Body of pancreas (tissue), 4 donors: ENCODE measurements at regions not wholly inside any gene's neighbourhood (a gene's known extent, or its start where the extent isn't known, plus 50 kb on each side); places are given as distances from the start of the nearest gene placed in this dataset.

Source experiments
- ATAC-seq: fragments of 150-250 bp; one replicate; pipeline ENCODE4 v1.9.1; 2016
- DNase-seq, 4 donors: peaks; one replicate each; pipeline ENCODE4 v3.0.0-alpha.2; 2019
- H3K27ac ChIP-seq, 4 donors: fragments of 200-600 bp; sonication (generic); 1 replicate in 3 of 4; 2 replicates in 1 of 4; pipeline versions ENCODE4 v1.5.1 to v1.6.1; 2016 to 2019; ENCODE audit warnings: mild to moderate bottlenecking in 1 of 4, mixed read lengths in 1 of 4, moderate library complexity in 1 of 4
- H3K27me3 ChIP-seq, 2 donors: fragments of 200-600 bp; sonication (generic); one replicate each; pipeline ENCODE4 v1.6.0; 2016; ENCODE audit warnings: mild to moderate bottlenecking in 1 of 2
- H3K36me3 ChIP-seq, 2 donors: fragments of 200-600 bp; sonication (generic); replicated peaks in 1 of 2; 2 replicates each; pipeline ENCODE4 v1.5.1; 2016; ENCODE audit warnings: low read depth in 2 of 2; ENCODE audit not compliant: insufficient read depth in 1 of 2
- H3K4me1 ChIP-seq: fragments of 200-600 bp; sonication (generic); one replicate; pipeline ENCODE4 v1.6.0; 2016
- H3K4me3 ChIP-seq, 2 donors: fragments of 200-600 bp; sonication (generic); 1 replicate in 1 of 2; 2 replicates in 1 of 2; pipeline ENCODE4 v1.5.1; 2016 to 2019
- H3K9me3 ChIP-seq, 3 donors: fragments of 200-600 bp; sonication (generic); 1 replicate in 2 of 3; 2 replicates in 1 of 3; pipeline ENCODE4 v1.5.1; 2016
- POLR2A ChIP-seq, 3 donors: fragments of 450-650 bp; IDR thresholded peaks; one replicate each; pipeline ENCODE4 v1.6.1; 2016; ENCODE audit warnings: antibody characterized with exemption in 3 of 3, mild to moderate bottlenecking in 2 of 3
- WGBS, 2 donors: methylation state at CpG; one replicate each; pipeline ENCODE4 v1.1.5; 2017; 5-methylcytosine and 5-hydroxymethylcytosine counted together
- intact Hi-C: fragments of 100-400 bp; cut with DNase I; formaldehyde crosslinking; loops from one replicate; pipeline ENCODE4 v1.15.1; 2023
- TF ChIP-seq, protein P1 (sequence below), 7 experiments: fragments of 450-650 bp in 4 of 7; fragments of 200-600 bp in 3 of 7; sonication (generic) in 3 of 7; IDR thresholded peaks; one replicate each; pipeline ENCODE4 v1.5.1; 2016 to 2019; ENCODE audit warnings: antibody characterized with exemption in 7 of 7

DNA sequence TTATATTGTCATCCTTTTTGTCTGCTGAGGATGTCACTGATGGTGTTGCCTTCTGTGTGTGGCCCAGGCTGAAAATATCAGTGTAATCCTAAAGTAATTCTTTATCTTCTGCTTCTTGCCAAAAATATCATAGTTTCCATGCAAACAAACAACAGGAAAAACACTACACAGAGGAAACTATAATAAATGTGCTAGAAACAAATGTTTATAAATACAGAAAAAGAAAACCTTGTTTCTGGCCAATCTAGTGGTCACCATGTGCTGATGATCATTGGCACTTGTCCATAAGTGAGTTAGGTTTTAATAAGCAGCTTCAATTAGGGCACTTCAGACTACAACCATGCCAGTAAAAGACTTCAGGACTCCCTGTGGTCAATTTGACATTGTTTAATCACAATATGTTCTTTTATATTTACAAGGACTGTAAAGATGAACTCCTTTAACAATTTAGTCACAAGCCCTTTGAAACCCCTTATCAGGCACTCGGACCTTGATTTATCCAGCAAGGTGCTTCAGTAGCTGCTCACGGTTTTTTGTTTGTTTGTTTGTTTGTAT, 124.8 kb downstream of the TMTC3 start:
- ATAC-seq, result no peak
- WGBS, 2 donors, result 56 to 64% methylated on average over 2 of the region's 2 CpGs
- Histone ChIP-seq H3K27ac (no peak overlapping the region), H3K9me3 (no peaks in the 10 kb centered on the region), H3K36me3 (no peaks in the 10 kb centered on the region), H3K4me3 (no peak overlapping the region), H3K27me3 (no peaks in the 10 kb centered on the region), H3K4me1 (no peaks in the 10 kb centered on the region)
- TF ChIP-seq, protein P1, sequence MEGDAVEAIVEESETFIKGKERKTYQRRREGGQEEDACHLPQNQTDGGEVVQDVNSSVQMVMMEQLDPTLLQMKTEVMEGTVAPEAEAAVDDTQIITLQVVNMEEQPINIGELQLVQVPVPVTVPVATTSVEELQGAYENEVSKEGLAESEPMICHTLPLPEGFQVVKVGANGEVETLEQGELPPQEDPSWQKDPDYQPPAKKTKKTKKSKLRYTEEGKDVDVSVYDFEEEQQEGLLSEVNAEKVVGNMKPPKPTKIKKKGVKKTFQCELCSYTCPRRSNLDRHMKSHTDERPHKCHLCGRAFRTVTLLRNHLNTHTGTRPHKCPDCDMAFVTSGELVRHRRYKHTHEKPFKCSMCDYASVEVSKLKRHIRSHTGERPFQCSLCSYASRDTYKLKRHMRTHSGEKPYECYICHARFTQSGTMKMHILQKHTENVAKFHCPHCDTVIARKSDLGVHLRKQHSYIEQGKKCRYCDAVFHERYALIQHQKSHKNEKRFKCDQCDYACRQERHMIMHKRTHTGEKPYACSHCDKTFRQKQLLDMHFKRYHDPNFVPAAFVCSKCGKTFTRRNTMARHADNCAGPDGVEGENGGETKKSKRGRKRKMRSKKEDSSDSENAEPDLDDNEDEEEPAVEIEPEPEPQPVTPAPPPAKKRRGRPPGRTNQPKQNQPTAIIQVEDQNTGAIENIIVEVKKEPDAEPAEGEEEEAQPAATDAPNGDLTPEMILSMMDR (IDR thresholded peaks at IDR 0.05), result no peak
- no peak for TF ChIP-seq POLR2A (IDR thresholded peaks at IDR 0.05)
- DNase-seq, result no peak
- intact Hi-C loops, result no loop called here

DNA sequence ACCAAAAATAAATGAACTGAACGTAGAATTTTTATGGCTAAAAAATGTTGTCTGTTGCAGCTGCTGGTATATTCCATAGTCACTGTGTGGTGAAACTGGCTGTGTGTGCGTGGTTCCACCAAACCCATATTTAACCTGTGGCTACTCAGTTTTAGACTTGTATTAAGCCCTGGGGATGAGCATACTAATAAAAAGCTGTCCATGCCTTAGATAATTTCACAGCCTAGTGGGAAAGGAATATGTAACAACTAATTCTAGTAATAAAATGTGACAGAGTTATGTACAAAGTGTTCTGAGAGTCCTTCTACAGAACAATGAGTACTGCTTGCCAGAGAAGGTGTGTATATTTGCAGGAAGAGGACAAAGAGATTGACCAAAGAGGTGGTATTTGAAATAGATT, 125.5 kb downstream of the TMTC3 start:
- H3K4me3 ChIP-seq, result no peak overlapping the region
- intact Hi-C loops, result no loop called here
- no peaks in the 10 kb centered on the region for H3K9me3 ChIP-seq
- no peak overlapping the region for H3K27ac ChIP-seq
- no peaks in the 10 kb centered on the region for H3K36me3 ChIP-seq
- no peaks in the 10 kb centered on the region for H3K27me3 ChIP-seq
- no peak for ATAC-seq
- no peak for DNase-seq
- TF ChIP-seq, protein P1 (IDR thresholded peaks at IDR 0.05), result no peak
- no peak for TF ChIP-seq POLR2A (IDR thresholded peaks at IDR 0.05)
- WGBS, 2 donors, result 79 to 85% methylated on average over 2 of the region's 2 CpGs
- no peaks in the 10 kb centered on the region for H3K4me1 ChIP-seq

DNA sequence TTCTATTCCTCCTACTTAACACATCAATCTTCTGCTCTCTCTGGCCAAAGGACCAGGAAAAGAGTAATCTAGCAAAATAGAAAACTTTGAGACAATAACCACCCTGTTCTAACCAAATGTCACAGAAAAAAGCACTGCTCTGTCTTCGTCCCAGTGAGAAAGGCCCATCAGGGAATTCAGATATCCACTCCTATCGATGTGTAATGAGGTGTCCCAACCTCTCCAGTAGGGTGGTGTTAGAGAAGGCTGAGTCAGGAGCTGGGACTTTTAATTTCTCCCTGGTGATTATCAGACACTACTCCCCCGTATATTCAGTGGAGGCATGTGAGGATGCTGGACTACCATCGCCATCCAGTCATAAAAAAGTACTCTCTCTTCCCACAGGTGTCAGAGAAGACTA, 130.3 kb downstream of the TMTC3 start:
- intact Hi-C loops, result no loop called here
- ATAC-seq (no peak), DNase-seq (no peak)
- TF ChIP-seq, protein P1 (IDR thresholded peaks at IDR 0.05), result no peak
- no peak for TF ChIP-seq POLR2A (IDR thresholded peaks at IDR 0.05)
- no peak overlapping the region for H3K27ac ChIP-seq
- WGBS, 2 donors, result 83 to 90% methylated on average over 4 of the region's 4 CpGs
- H3K9me3 ChIP-seq, result no peaks in the 10 kb centered on the region
- no peak overlapping the region for H3K4me3 ChIP-seq
- no peaks in the 10 kb centered on the region for H3K36me3 ChIP-seq
- H3K4me1 ChIP-seq, result no peaks in the 10 kb centered on the region
- H3K27me3 ChIP-seq, result no peaks in the 10 kb centered on the region

DNA sequence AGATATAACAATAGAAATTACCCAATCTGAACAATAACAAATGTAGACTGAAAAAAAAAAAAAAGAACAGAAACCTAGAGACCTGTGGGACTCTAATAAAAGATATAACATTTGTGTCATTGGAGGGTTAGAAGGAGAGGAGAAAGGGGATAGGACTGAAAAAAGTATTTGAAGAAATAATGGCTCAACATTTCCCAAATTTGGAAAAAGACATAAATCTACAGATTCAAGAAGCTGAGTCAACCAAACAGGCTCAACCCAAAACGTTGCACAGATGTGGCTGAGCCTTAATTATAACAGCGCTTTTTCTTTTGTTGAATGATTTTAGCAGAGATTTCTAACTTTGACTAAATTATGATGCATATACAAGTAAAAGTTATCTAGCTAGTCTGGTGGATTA, 131.3 kb downstream of the TMTC3 start:
- WGBS, 2 donors, result 71 to 79% methylated on average over 2 of the region's 2 CpGs
- intact Hi-C loops, result no loop called here
- no peak overlapping the region for H3K27ac ChIP-seq
- H3K36me3 ChIP-seq, result no peaks in the 10 kb centered on the region
- DNase-seq, result no peak
- H3K27me3 ChIP-seq, result no peaks in the 10 kb centered on the region
- no peaks in the 10 kb centered on the region for H3K4me1 ChIP-seq
- no peak for ATAC-seq
- no peaks in the 10 kb centered on the region for H3K9me3 ChIP-seq
- TF ChIP-seq, protein P1 (IDR thresholded peaks at IDR 0.05), result no peak
- no peak for TF ChIP-seq POLR2A (IDR thresholded peaks at IDR 0.05)
- no peak overlapping the region for H3K4me3 ChIP-seq

DNA sequence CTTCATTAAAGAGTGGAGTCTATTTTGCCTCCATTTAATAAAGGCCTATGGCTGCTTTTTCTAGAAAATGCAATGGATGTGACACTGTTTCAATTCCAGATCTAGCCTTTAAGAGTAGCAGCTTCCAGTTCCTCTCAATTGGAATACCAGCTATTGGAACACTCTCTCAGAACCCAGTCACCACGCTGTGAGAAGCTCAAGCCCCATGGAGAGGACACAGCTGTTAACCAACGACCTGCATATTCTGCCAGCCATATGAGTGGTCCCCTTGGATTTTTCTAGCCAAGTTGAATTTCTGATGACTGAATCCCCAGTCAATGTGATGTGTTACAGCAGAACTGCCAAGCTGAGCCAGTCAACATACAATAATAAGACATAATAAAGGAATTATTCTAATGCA, 131.8 kb downstream of the TMTC3 start:
- 69 to 78% methylated on average over 2 of the region's 2 CpGs for WGBS, 2 donors

More for the DNA sequence above, 131.8 kb downstream of the TMTC3 start:
- ATAC-seq, result no peak
- Histone ChIP-seq H3K9me3 (no peaks in the 10 kb centered on the region), H3K4me3 (no peak overlapping the region), H3K4me1 (no peaks in the 10 kb centered on the region), H3K36me3 (no peaks in the 10 kb centered on the region), H3K27me3 (no peaks in the 10 kb centered on the region), H3K27ac (no peak overlapping the region)
- DNase-seq, result no peak
- intact Hi-C loops, result no loop called here
- TF ChIP-seq, protein P1 (IDR thresholded peaks at IDR 0.05), result no peak
- no peak for TF ChIP-seq POLR2A (IDR thresholded peaks at IDR 0.05)
